GM12873 (cell line): ENCODE measurements at regions not wholly inside any gene's neighbourhood (a gene's known extent, or its start where the extent isn't known, plus 50 kb on each side); places are given as distances from the start of the nearest gene placed in this dataset.

Experiments
- CTCF ChIP-seq: IDR thresholded peaks from 2 replicates; pipeline ENCODE4 v1.5.1; 2012; ENCODE audit warnings: low read depth, mild to moderate bottlenecking, moderate library complexity, low read length, control low read depth; ENCODE audit not compliant: insufficient read depth; ENCODE audit errors: missing control alignments

- TF ChIP-seq CTCF, result no peak
Observed at GRCh38 chr4:117135634-117136354, 50.4 kb upstream of the TRAM1L1 start.

- no peak for TF ChIP-seq CTCF
Observed at GRCh38 chr4:117137145-117137544, 51.8 kb upstream of the TRAM1L1 start.

- no peak for TF ChIP-seq CTCF
Observed at GRCh38 chr4:117154251-117154650, 68.9 kb upstream of the TRAM1L1 start.

- no peak for TF ChIP-seq CTCF
Observed at GRCh38 chr4:117156806-117157205, 71.4 kb upstream of the TRAM1L1 start.

- TF ChIP-seq CTCF, result no peak
Observed at GRCh38 chr4:117157360-117157759, 72.0 kb upstream of the TRAM1L1 start.

- TF ChIP-seq CTCF, result no peak
Observed at GRCh38 chr4:117162976-117163375, 77.6 kb upstream of the TRAM1L1 start.

GRCh38 chr4:117164338-117164737 lies 79.0 kb upstream of the TRAM1L1 start:
- TF ChIP-seq CTCF, result no peak
